HG03280 (cell line): ENCODE measurements at regions not wholly inside any gene's neighbourhood (a gene's known extent, or its start where the extent isn't known, plus 50 kb on each side); places are given as distances from the start of the nearest gene placed in this dataset.

Experiments used
- ATAC-seq: cut with Tn5 transposase; IDR thresholded peaks from one replicate; pipeline ENCODE4 v1.9.1; 2021; ENCODE audit warnings: mild to moderate bottlenecking, moderate library complexity; ENCODE audit not compliant: unreplicated experiment

DNA sequence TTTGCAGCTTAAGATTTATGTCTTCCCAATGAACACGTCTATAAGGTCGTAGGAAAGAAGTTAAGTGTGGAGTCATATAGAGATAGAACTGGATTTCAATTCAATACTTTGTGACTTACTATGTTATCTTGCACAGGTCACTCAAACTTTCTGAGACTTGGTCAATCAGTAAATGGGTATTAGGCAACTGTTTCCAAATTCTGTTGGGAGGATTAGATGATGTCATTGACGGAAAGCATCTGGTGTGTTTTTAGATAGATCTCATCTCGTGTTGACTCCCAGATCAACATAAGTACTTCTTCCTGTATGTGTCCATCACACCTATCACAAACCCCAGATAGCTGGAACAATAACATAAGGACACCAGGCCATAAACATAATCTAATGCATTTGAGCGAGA is 771.1 kb upstream of the FANCL start:
- ATAC-seq, result no peak

DNA sequence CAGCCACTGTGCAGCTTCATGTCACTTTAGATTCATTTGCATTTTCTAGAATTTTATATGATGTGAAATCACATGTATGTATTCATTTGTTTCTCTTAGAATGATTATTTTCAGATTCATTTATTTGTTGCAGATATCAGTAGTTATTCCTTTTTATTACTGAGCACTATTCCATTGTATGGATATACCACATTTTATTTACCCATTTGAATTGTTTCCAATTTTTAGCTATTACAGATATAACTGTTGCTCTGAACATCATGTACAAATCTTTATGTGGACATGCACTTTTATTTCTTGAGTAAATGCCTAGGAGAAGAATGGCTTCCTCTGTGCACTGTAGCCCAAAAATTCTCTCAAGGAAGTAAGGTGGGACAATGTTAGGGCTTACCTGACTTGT is 767.8 kb upstream of the FANCL start:
- no peak for ATAC-seq

DNA sequence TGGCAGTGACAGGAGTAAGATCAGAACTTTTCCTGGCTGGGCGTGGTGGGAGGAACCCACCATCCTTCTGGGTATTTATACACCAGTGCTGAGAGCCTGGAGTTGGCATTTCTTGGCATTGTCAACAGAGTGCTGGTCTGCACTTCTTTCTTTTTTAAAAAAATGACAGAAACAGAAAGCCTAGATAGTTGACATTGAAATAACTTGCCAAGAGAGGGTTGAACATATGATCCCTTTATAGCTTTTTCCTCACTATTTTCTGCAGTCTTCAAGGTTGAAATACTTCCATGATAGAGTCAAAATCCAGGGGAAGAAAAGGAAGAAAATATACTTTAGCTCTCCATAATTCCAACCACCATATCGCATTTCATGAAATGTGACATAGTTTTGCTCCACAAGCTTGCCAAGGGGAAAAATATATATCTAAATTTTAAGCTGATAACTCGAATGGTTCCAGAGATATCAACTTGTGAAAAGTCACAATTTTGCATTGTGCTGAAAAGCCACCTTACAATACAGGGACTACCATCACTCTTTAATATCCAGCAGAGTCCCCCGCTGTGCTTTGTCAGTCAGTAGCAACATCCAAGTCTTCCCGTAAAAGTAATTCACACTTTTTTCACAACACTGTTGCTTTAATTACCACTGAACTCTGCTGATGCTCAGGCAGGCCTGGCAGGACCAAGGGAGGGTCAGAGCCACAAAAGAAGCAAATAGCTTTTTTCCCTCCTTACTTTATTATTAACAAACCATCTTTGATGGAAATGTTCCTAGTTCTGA is 764.9 kb upstream of the FANCL start:
- ATAC-seq, result no peak

DNA sequence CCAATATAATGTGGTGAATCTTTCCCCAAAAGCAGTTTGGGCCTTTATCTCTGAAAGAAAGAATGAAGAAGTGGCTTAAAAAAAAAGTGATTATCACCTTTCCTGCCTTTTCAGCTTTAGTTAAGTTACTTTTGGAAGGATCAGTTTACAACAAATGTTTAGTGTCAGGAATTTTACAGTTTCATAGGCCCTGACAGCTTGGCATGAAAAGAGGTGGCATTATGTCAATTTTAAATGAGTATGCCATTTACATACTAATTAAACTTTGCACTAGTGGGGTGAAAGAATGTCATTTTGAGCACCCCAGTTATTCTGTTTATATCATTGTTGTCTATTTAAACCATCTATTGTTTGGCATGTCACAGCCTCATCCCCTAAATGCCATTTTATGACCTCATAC is 763.5 kb upstream of the FANCL start:
- ATAC-seq, result no peak

DNA sequence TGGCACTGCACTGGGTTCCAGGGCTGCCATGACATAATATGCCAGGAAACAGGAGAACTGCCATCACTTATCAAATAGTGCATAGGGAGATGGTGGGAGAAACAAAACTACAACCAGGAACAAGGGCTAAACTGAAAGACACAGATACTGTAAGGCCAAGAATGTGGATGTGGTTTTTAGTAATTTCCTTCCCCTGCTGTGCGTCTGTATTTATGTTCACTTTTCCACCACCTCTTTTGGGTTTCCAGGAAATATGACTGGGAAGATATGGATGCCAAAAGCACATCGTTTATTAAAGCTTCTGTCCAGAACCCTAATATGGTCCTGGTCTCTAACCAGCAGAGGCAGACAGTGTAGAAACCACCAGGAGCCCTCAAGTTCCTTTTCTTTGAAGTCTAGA is 759.7 kb upstream of the FANCL start:
- no peak for ATAC-seq

DNA sequence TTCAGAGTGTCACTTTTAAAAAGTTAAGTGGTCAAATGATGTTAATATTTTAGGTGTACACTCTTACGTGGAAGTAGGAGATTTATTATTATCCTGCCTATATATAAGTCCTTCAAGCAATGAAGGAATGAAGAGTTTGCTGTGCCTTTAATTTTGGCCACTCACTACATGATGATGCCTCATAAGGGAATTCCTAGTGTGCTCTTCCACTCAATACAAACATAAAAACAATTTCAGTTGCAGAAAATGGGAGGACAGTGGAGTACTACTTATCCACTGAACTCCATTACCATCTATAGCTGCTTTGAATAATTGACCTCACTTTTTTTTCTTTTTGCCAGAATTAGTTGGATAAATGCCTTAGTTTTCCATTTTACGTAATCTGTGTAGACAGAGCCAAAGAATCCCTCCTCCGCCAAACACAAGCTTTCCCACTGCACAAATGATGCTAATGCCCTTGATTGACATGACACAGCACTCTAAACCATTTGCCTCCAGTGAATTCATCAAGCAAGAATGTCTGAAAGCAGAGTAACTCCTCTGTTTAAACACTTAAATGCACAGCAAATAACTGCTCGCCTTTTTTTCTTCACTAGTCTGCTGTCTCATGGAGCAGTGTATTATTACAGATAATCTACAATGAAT is 751.1 kb upstream of the FANCL start:
- no peak for ATAC-seq

DNA sequence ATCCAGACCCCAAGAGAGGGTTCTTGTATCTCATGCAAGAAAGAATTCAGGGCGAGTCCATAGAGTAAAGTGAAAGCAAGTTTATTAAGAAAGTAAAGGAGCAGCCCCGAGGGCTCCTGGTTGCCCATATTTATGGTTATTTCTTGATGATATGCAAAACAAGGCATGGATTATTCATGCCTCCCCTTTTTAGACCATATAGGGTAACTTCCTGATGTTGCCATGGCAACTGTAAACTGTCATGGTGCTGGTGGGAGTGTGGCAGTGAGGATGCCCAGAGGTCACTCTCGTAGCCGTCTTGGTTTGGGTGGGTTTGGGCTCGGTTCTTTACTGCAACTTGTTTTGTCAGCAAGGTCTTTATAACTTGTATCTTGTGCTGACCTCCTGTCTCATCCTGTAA is 750.2 kb upstream of the FANCL start:
- ATAC-seq, result no peak

DNA sequence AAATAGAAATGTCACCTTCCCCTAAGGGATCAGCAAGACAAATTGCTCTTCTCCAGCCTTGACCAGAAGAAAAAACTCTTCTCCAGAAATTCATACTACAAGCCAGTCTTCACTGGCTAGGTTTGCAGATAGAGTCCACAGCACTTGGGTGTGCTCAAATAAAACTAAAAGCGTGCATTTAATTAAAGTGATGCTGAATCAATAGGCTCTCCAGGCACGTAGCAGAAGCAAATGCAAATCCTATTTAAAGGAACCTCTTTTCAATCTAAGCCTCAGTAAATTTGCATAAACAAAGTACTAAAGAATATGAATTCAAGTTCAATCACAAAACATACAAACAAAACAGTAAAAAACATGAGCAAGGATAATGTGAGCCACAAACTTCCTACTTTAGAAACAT is 744.4 kb upstream of the FANCL start:
- no peak for ATAC-seq

DNA sequence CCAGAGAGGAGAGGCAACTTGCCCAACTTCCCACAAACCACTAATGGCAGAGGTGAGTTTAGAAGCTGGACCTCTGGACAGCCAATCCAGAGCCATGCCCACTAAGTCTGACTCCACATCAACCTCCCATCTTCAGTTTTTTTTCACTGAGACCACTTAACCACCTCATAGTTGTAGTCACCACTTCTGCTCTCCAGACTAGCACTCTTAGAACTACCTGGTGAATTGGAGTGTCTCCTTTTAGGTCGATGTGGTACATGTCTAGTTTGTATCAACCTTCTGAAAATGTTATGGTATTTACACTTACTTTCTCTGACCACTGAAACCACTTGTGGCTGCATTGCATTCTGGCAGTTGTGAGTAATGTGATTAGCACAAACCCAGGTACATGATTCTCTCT is 743.6 kb upstream of the FANCL start:
- no peak for ATAC-seq

DNA sequence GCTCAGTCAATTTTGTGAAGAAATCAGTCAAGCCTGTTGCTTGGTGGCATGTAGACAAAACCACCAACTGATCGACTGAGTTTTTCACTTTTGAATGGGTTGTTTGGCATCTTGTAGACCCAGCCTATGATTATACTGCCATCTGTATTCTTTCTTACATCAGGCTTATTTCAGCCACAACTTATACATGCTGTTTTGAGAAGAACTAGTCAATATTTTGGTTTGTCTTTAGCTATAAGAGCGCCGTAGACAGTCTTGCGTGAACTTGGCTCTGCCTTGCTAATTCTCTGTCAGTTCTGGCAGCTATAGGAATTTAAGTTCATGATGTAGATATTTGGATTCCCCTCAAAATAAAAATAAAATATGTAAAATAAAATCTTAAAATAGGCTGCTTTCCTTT is 742.0 kb upstream of the FANCL start:
- ATAC-seq, result no peak

DNA sequence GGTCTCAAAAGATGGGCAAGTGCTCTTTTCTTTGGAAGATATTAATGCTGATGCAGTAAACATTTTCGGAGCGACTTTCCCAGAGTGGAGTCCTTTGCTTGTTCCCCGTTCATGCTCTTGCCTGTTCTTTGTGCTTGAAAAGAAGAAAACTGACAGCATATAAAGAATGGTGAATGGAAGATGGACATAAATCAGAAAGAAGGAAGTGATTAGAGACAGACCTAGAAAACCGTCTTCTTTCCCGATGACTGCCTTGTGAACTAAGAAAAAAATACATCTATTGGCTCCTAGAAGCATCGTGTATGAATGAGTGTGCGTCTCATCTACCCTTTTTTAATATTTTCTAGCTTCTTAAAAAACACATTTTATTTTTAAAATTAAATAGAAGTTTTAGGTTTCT is 740.1 kb upstream of the FANCL start:
- no peak for ATAC-seq

DNA sequence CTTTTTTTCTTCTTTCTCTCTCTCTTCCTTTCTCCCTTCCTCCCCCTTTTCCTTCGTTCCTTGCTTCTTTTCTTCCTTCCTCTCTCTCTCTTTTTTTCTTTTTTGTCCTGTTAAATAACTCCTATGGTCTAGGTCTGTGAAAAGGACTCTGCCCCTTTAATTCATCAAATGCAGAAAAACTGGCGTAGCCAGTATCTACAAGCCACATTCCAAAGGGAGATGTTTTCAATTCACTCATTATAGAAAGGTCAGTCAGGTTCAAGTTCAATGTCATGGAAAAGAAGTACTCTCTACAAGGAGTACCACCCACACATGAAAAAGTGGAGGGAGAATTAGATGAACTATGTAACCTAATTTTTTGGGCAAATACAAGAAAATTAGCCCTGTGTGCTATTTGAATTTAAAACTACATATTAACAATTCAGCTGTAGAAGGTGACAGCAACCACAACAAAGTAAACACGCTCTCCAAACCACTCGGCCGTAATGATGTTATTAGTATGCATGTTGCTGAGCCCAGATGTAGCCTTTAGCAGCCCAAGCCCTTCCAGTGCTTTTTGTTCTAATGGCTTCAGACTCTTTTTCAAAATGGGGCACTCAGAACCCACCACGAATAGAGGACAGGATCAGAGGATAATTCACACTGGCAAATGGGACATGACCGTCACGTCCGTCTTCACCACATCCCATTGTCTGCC is 735.4 kb upstream of the FANCL start:
- ATAC-seq, result no peak

DNA sequence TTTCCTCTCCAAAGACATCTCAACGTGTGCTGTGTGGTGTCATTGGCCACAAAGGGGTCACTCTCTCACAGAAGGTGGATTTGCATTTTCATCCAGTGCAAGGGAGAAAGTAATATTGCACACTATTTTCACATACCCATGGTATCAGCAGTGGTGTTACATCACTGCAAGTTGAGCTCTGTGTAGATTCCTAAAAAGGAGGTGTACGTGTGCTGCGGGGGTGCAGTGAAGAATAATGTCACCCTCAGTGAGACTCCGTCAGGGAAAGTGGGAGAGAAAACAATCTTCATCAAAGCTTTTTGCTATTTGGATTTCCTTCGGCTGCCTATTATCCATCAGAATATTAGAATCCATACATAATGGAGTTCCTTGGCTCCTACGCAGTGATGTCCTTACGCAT is 733.8 kb upstream of the FANCL start:
- no peak for ATAC-seq

DNA sequence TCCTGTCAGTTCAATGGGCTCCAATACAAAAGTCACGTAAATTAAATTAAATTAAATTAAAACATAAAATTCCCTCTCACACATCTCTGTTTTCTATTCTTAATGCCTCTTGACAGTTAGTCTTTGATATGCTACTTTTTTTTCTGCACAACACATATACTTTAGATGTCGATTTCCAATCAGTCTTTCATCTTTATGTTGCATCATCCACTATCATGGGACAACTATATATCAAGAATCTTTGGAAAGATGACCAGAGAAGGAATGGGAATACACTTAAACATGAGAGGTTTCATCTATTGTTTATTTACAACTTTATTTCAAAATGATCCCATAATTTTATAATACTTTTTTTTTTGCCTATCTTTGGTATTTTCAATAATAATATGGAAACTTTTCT is 733.3 kb upstream of the FANCL start:
- ATAC-seq, result no peak

DNA sequence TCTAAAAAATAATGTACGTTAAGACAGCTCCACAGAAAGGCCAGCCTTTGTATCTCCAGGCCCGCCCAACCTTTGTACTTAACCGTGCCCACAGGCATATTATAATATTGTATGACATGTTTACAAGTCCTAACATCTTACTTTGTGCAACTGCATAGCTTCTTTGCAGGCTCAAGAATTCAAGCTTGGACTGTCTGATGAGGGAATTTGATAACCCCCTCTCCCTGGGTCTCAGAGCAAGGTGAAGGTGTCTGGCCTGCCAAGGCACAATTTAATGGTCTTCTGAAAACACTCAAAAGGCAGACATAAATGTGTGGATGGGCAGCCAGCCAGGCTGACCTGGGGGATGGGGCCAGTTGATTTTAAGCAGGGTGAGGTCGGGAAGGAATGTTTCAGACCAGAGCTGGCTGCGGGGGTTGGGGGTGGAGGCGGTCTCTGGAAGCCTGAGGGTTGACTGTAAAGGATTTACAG is 732.7 kb upstream of the FANCL start:
- no peak for ATAC-seq

DNA sequence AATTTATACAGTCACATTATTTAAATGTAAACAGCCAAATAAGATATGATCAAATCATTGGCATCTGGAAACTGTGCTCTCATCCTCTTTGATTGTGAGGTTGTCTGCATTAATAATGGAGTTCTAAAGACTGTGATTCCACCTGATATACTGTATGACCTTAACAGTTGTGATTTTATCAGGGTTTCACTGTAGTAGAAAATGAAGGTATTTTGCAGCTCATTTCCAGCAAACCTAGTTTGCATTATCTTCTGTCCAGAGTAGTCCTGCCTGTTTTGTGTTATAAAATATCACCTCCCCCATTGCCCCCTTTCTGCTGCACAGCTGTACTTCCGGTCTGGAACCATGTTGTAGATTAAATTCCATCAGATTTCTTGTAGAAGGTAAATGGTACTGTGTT is 731.6 kb upstream of the FANCL start:
- no peak for ATAC-seq

DNA sequence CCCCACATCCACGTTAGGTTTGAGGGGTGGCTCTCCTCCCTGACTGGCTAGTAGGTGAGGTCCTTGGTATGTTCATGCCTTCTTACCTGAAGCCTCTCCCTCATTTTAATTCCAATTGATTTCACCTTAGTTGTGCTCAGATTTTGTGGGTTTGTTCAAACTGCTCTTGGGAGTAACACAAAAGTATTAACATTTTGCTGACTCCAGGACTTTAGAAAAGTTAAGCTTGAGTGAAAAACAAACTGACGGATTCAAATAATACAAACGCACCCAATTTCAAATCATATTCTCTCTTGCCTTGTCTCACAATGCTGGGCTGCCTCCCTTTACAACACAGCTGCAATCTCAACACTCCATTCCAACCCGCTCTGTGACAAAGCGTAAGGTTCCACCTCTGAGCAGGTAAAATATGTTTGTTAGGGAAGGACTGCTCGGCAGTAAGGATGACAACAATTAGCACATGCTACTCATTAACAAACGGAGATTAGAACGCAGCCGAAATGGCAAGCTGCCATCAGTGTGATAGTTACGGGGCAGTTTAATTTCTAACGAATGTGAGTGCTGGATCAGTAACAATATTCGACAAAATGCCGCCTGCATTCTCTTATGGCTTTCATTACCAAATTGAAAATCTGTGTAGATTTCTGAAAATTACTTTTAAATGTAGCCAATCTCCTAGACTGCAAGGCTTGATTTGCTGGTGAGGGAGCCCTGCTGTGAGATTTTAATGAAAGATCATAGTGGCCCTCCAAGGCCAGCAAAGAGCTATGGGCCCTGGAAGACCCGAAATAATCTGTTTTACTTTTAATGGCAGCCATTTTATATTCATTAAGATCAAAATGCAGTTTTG is 730.6 kb upstream of the FANCL start:
- ATAC-seq, result no peak

DNA sequence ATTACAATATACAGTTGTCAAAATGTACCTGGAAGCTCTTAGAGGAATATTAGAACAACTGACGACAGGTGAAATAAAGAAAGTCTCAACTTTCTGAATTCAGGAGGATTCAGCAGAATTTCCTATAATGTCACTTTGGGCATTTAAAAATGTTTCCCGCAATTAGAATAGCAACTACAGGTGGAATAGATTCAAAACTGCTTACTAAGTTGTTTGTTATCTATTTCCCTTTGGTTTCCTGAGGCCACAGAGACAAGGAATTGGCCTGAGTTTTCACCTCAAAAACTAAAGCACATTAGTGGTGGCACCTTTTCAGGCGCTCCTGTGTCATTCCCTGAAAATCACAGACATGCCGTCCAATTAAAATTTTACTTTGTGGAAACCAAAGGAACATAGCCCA is 729.2 kb upstream of the FANCL start:
- no peak for ATAC-seq

DNA sequence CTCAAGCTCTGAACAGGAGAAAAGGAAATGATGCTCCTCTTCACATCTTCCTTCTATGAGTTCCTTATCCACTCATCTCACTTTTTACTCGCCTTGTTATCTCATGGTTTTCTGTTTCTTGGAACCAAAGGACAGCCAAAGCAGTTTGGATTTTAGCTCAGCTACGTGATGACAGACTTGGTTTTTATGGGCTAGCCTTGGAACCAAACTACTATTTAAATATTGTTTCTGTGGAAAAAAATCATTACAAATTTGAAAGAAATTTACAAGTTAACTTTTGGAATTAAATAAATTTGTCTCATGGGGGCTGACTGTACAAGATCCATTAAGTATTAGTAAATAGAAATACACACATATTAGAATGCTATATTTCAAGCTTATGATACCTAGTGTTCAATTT is 727.8 kb upstream of the FANCL start:
- no peak for ATAC-seq

DNA sequence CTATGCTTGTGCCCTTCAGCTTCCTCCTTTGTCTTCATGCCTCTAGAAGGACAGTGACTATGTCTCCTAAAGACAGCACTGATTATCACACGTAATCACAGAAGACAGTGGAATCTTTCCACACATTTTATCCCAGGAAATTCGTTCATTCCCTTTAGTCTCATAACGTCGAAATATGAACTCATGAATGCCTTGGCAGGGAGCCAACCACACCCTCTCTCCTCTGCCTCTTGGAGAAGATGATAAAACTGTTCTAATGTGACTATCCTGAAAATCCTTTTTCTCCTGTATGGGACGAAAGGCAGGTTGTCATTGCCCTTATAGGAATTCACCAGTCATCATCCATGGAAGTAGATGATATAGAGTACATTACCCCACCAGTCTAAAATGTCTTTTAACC is 726.6 kb upstream of the FANCL start:
- ATAC-seq, result no peak

DNA sequence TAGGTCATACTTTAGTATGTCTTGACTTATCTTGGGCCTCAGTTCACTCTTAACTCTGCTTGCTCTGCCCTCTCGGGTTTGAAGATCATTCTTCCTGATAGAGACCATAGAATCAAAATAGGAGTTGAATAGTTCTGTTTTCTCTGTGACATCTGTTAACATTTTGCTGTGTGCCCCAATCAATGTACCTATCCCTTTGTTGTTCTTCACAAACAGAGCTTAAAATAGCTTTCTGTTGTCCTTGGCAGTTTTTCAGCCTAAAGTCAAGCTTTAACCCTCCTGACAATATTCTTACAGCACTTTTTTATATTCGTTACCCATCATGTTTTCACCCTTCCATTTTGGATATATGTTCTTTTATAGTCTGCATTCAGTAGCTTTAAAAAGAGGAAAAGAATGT is 724.5 kb upstream of the FANCL start:
- ATAC-seq, result no peak
